Natural killer cell (primary cell): ENCODE measurements at regions not wholly inside any gene's neighbourhood (a gene's known extent, or its start where the extent isn't known, plus 50 kb on each side); places are given as distances from the start of the nearest gene placed in this dataset.

ENCODE experiments used
- ATAC-seq, 3 donors: fragments of 150-1000 bp in 2 of 3; fragments of 200-7000 bp in 1 of 3; cut with Tn5 transposase; 1 replicate in 1 of 3; 2 replicates in 2 of 3; pipeline ENCODE4 v1.10.0; 2021; ENCODE audit warnings: mild to moderate bottlenecking in 2 of 3, moderate library complexity in 2 of 3
- DNase-seq, 2 donors: peaks; one replicate each; pipeline versions ENCODE4 v3.0.0 to v3.0.0-alpha.2; 2013 to 2021; ENCODE audit warnings: mixed read lengths in 1 of 2
- H3K27ac ChIP-seq: one replicate; pipeline ENCODE4 v1.5.1; 2013; ENCODE audit warnings: mild to moderate bottlenecking, low read length
- H3K27me3 ChIP-seq: one replicate; pipeline ENCODE4 v1.6.1; 2013; ENCODE audit warnings: low read length; ENCODE audit not compliant: control insufficient read depth, insufficient read depth
- H3K36me3 ChIP-seq: one replicate; pipeline ENCODE4 v1.6.1; 2013; ENCODE audit warnings: low read length; ENCODE audit not compliant: control insufficient read depth, insufficient read depth
- H3K4me1 ChIP-seq: one replicate; pipeline ENCODE4 v1.6.1; 2013; ENCODE audit warnings: low read length; ENCODE audit not compliant: control insufficient read depth, insufficient read depth
- H3K4me3 ChIP-seq: one replicate; pipeline ENCODE4 v1.5.1; 2013; ENCODE audit warnings: low read length
- H3K9me3 ChIP-seq: one replicate; pipeline ENCODE4 v1.6.1; 2013; ENCODE audit warnings: low read length; ENCODE audit not compliant: control insufficient read depth, insufficient read depth
- H3K27ac Mint-ChIP-seq, 2 donors: one replicate each; pipeline ENCODE4 v1.8.0; 2022; ENCODE audit warnings: mild to moderate bottlenecking in 2 of 2, mixed read lengths in 2 of 2, moderate library complexity in 1 of 2
- H3K27me3 Mint-ChIP-seq, 2 donors: one replicate each; pipeline ENCODE4 v1.8.0; 2022; ENCODE audit warnings: low read depth in 2 of 2, mixed read lengths in 2 of 2
- H3K36me3 Mint-ChIP-seq: one replicate; pipeline ENCODE4 v1.8.0; 2022; ENCODE audit warnings: mixed read lengths
- H3K4me1 Mint-ChIP-seq, 2 donors: one replicate each; pipeline ENCODE4 v1.8.0; 2022; ENCODE audit warnings: mixed read lengths in 2 of 2
- H3K4me3 Mint-ChIP-seq: one replicate; pipeline ENCODE4 v1.8.0; 2022; ENCODE audit warnings: mild to moderate bottlenecking, moderate library complexity, mixed read lengths
- H3K9me3 Mint-ChIP-seq, 2 donors: one replicate each; pipeline ENCODE4 v1.8.0; 2022; ENCODE audit warnings: mixed read lengths in 2 of 2
- CTCF ChIP-seq: fragments of 200-600 bp; IDR thresholded peaks from one replicate; pipeline ENCODE4 v1.8.0; 2022; ENCODE audit warnings: antibody characterized with exemption
- WGBS: methylation state at CpG from one replicate; pipeline ENCODE4 v1.1.7; 2013; ENCODE audit warnings: missing lambda C conversion rate; ENCODE audit not compliant: insufficient coverage; 5-methylcytosine and 5-hydroxymethylcytosine counted together
- intact Hi-C: fragments of 100-400 bp; cut with micrococcal nuclease; formaldehyde crosslinking; loops from one replicate; pipeline ENCODE4 v1.14.2; 2022

GRCh38 chr16:76985392-76986045, 205.5 kb upstream of the MON1B start:
- H3K9me3 ChIP-seq = no peaks in the 10 kb centered on the region
- H3K4me1 ChIP-seq = no peaks in the 10 kb centered on the region
- DNase-seq (no peak), ATAC-seq (no peak)
- no peaks in the 10 kb centered on the region for H3K36me3 Mint-ChIP-seq
- peaks cover 8% of the 10 kb centered on the region in 2 donors for H3K9me3 Mint-ChIP-seq
- H3K4me3 ChIP-seq = no peak overlapping the region
- H3K27me3 ChIP-seq = no peaks in the 10 kb centered on the region
- no peak overlapping the region for H3K27ac Mint-ChIP-seq
- no peak overlapping the region for H3K27ac ChIP-seq
- WGBS = 58% methylated on average over 4 of the region's 4 CpGs
- H3K27me3 Mint-ChIP-seq = no peaks in the 10 kb centered on the region
- H3K4me3 Mint-ChIP-seq = no peak overlapping the region
- H3K4me1 Mint-ChIP-seq = no peaks in the 10 kb centered on the region
- TF ChIP-seq CTCF = no peak
- H3K36me3 ChIP-seq = no peaks in the 10 kb centered on the region
- intact Hi-C loops = no loop called here

- H3K27me3 ChIP-seq = no peaks in the 10 kb centered on the region
- DNase-seq (no peak), ATAC-seq (no peak)
- no peak overlapping the region for H3K4me3 ChIP-seq
- H3K4me1 Mint-ChIP-seq = no peaks in the 10 kb centered on the region
- no peaks in the 10 kb centered on the region for H3K27me3 Mint-ChIP-seq
- TF ChIP-seq CTCF = no peak
- 86% methylated on average over 1 of the region's 2 CpGs for WGBS
- no peak overlapping the region for H3K27ac Mint-ChIP-seq
- H3K36me3 Mint-ChIP-seq = no peaks in the 10 kb centered on the region
- H3K27ac ChIP-seq = no peak overlapping the region
- no peaks in the 10 kb centered on the region for H3K36me3 ChIP-seq
- H3K4me3 Mint-ChIP-seq = no peak overlapping the region
- no peaks in the 10 kb centered on the region for H3K9me3 ChIP-seq
- H3K9me3 Mint-ChIP-seq = peaks cover 9 to 11% of the 10 kb centered on the region in 2 donors
- intact Hi-C loops = no loop called here
- H3K4me1 ChIP-seq = no peaks in the 10 kb centered on the region
These were observed 202.5 kb upstream of the MON1B start for GRCh38 chr16:76988526-76988925.

DNA sequence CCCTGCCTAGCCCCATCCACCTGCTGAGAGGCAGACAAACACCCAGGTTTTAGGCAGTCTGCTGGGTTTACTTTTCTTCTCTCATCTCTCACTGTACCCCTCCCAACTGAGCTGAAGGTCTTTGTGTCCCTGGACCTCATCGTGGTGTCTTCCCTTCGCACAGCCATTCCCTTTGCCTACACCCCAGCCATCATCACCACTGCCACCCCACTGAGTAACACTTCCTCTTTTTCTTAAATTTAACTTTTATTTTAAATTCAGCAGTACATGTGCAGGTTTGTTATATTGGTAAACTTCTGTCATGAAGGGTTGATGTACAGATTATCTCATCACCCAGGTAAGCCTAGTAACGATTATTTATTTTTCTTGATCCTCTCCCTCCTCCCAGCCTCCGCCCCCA, 188.3 kb upstream of the MON1B start:
- no peak for TF ChIP-seq CTCF
- no peak overlapping the region for H3K27ac Mint-ChIP-seq
- intact Hi-C loops = no loop called here
- no peaks in the 10 kb centered on the region for H3K36me3 Mint-ChIP-seq
- no peaks in the 10 kb centered on the region for H3K4me1 ChIP-seq
- no peak for DNase-seq
- H3K4me3 Mint-ChIP-seq = no peak overlapping the region
- peaks cover 6 to 8% of the 10 kb centered on the region in 2 donors for H3K9me3 Mint-ChIP-seq
- no peaks in the 10 kb centered on the region for H3K4me1 Mint-ChIP-seq
- 86% methylated on average over 4 of the region's 4 CpGs for WGBS
- no peaks in the 10 kb centered on the region for H3K36me3 ChIP-seq
- H3K27me3 ChIP-seq = no peaks in the 10 kb centered on the region
- no peak overlapping the region for H3K27ac ChIP-seq
- H3K9me3 ChIP-seq = no peaks in the 10 kb centered on the region
- no peak overlapping the region for H3K4me3 ChIP-seq
- H3K27me3 Mint-ChIP-seq = no peaks in the 10 kb centered on the region
- no peak for ATAC-seq

DNA sequence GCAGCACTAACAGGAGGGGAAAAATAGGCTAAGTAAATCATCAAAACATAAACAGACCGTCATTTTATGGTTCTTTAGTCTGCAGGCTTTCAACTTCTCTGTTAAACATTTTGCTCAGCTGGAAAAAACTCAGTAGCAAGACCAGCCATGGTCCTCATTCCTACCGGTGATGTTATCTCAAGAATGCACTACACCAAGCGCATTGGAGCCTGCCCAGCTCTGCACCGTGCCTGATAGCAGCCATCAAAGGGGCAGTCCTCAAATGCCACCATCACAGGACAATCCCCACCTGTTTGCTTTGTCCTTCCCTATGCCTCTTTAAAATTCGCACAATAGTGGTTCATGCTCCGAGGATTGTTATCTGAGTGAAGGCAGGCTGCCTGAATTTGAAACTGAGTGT, 181.5 kb upstream of the MON1B start:
- intact Hi-C loops = no loop called here
- H3K4me1 ChIP-seq = no peaks in the 10 kb centered on the region
- no peak for TF ChIP-seq CTCF
- WGBS = 79% methylated on average over 6 of the region's 6 CpGs
- peaks cover 3% of the 10 kb centered on the region for H3K9me3 ChIP-seq
- no peak for ATAC-seq
- no peak for DNase-seq
- H3K27me3 ChIP-seq = no peaks in the 10 kb centered on the region
- Mint-ChIP-seq H3K4me3 (no peak overlapping the region), H3K4me1 (no peaks in the 10 kb centered on the region), H3K9me3 (peaks cover 5 to 16% of the 10 kb centered on the region in 2 donors), H3K27ac (no peak overlapping the region), H3K27me3 (no peaks in the 10 kb centered on the region), H3K36me3 (no peaks in the 10 kb centered on the region)
- no peaks in the 10 kb centered on the region for H3K36me3 ChIP-seq
- no peak overlapping the region for H3K4me3 ChIP-seq
- H3K27ac ChIP-seq = no peak overlapping the region
